Activated naive CD4-positive, alpha-beta T cell treated with anti-CD3 and anti-CD28 coated beads, Interleukin-2, amount 50 U/mL, for 72 hours (primary cell): ENCODE measurements at regions not wholly inside any gene's neighbourhood (a gene's known extent, or its start where the extent isn't known, plus 50 kb on each side); places are given as distances from the start of the nearest gene placed in this dataset.

ENCODE experiments used
- ATAC-seq, 2 donors: fragments of 150-1000 bp; cut with Tn5 transposase; 2 replicates each; pipeline ENCODE4 v1.10.0; 2021; ENCODE audit warnings: mild to moderate bottlenecking in 2 of 2, moderate library complexity in 2 of 2
- DNase-seq, 2 donors: peaks; one replicate each; pipeline ENCODE4 v3.0.0; 2021 to 2022; ENCODE audit warnings: low spot score in 2 of 2
- H3K27ac Mint-ChIP-seq, 2 donors: one replicate each; pipeline ENCODE4 v1.8.0; 2022; ENCODE audit warnings: mild to moderate bottlenecking in 2 of 2, mixed read lengths in 2 of 2
- H3K36me3 Mint-ChIP-seq, 2 donors: one replicate each; pipeline ENCODE4 v1.8.0; 2022; ENCODE audit warnings: mixed read lengths in 2 of 2
- H3K9me3 Mint-ChIP-seq, 2 donors: one replicate each; pipeline ENCODE4 v1.8.0; 2022; ENCODE audit warnings: mixed read lengths in 2 of 2

DNA sequence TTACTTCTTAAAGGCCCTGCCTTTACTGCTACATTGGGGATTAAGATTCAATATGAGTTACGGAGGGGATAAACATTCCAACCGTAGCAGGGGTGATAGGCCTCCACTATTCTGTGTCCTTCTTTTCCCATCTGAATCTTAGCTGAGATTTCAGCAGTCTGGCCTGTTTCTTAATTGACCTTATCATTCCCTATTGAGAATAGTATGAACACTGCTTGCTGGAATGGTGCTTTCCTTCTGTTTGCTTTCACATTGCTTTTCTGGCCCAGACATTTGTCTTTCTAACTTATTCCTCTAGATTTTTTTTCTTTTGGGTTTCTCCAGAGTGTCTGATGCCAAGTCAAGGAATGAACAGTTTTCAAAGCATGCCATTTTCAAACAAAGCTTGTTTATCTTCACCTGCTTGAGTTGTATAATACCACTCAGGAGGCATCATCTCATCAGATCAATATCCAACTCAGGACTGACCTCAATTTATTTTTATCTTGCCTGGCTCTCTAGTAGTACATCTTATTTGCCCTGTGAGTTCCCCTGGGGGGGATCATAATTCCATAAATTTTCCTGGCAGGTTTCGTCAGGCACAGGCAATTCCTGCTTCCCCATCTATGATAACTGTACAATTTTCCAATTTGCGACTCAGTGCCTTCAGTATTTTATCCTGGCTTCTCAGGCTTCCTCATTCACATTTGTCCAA, 161.1 kb upstream of the STT3B start:
- H3K27ac Mint-ChIP-seq: no peak overlapping the region
- H3K9me3 Mint-ChIP-seq: no peaks in the 10 kb centered on the region
- ATAC-seq (no peak), DNase-seq (no peak)
- H3K36me3 Mint-ChIP-seq: peaks cover 0 to 8% of the 10 kb centered on the region in 2 donors

DNA sequence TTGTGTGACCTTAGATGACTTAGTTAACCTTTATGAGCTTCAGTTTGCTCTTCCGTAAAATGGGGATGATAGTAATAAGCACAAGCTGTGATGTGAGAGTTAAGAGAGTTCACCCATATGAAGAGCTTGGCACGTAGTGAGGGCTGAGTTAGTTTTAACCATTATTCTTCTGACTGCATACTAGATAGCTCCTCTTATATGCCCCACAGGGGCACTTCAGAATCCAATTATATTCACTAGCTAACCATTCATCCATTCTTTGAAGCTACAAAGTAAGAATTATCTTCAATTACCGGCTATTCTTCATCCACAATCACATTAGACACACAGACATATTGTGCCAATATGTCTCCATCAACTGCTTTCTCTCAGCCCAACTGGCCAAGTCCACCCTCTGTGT, 159.0 kb upstream of the STT3B start:
- no peak overlapping the region for H3K27ac Mint-ChIP-seq
- H3K9me3 Mint-ChIP-seq: no peaks in the 10 kb centered on the region
- H3K36me3 Mint-ChIP-seq: peaks cover 0 to 8% of the 10 kb centered on the region in 2 donors
- no peak for ATAC-seq
- DNase-seq: no peak

DNA sequence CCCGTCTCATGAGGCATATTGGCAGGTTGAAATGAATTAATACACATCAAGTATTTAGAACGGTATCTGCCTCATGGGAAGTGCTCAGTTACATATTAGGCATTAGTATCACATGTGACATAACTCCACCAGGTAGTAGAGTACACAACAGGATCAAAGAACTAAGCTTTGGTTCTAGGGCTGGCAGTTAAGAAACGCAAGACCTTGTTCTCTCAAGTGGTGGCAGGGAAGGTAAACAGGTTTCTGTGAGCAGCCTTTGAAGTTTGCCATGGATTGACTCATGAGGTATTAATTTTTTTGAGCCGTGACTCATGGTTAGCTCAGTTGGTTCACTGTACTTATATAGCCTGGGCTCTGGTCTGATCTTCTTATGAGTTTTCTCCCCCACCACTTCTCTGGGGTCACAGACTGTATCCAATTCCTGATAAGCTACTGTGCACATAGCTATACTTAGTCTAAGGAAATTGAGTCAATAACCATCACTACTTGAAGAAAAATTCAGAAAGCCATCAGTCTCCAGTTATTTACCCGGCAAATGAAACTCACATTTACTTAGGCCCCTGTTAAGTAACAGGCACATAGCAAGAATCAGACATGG, 155.6 kb upstream of the STT3B start:
- peaks cover 0 to 4% of the 10 kb centered on the region in 2 donors for H3K36me3 Mint-ChIP-seq
- H3K9me3 Mint-ChIP-seq: peaks cover 0 to 5% of the 10 kb centered on the region in 2 donors
- H3K27ac Mint-ChIP-seq: no peak overlapping the region

DNA sequence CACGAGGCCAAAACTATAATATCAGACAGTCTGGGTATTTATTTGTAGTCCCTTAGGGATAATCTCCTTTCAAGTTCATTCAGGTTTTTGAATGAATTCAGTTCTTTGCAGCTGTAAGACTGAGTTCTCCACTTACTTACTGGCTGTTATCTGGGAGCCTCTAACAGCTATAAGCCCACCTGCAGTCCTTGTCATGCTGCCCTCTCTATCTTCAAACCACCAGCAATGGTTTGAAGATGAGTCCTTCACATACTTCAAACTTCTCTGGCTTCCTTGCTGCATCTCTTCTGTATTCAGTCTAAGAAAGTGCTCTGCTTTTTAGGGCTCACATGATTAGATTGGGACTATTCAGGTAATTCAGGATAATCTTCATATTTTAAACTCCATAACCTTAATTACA, 154.5 kb upstream of the STT3B start:
- Mint-ChIP-seq H3K9me3 (peaks cover 0 to 5% of the 10 kb centered on the region in 2 donors), H3K27ac (no peak overlapping the region), H3K36me3 (no peaks in the 10 kb centered on the region)
- ATAC-seq (no peak), DNase-seq (no peak)

More for the DNA sequence above, 155.6 kb upstream of the STT3B start:
- ATAC-seq: peak; percentile 97 to 100
- peak in 1 of 2 donors; percentile 22 for DNase-seq

DNA sequence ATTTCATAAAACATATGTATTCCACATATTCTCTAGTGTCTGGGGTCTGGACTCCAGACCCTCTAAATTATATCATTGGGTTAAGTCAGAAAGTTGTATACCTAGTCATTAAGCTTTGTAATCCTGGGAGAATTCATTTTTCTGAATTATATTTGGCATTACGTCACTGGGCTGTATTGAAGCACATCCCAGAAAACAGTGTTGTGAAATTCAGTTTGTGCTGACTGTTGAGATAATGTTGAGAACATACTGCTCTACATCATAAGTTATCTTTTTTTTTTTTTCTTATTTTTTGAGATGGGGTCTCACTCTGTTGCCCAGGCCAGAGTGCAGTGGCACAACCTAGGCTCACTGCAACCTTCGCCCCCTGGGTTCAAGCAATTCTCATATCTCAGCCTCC, 153.1 kb upstream of the STT3B start:
- DNase-seq (no peak), ATAC-seq (no peak)
- Mint-ChIP-seq H3K27ac (no peak overlapping the region), H3K9me3 (peaks cover 0 to 5% of the 10 kb centered on the region in 2 donors), H3K36me3 (no peaks in the 10 kb centered on the region)

DNA sequence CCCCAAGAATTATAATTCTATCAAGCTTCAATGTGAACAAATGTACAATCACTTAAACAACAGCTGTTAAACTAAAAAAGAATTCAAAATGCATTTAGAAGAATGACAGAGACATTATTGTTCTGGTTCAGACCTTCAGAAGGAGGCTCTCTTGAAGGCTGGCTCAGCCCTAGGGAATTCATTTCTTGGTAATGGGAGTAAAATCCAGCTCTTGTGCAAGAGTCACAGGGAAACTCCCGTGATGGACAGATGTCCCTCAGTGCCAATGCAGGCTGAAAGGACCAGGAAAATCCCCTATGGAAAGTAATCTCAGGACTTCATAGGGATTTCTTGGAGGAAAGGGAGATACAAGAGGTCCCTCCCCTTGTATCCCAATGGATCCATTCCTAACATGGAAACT, 149.9 kb upstream of the STT3B start:
- DNase-seq: no peak
- Mint-ChIP-seq H3K9me3 (peaks cover 5 to 16% of the 10 kb centered on the region in 2 donors), H3K36me3 (peaks cover 0 to 9% of the 10 kb centered on the region in 2 donors), H3K27ac (no peak overlapping the region)
- no peak for ATAC-seq

DNA sequence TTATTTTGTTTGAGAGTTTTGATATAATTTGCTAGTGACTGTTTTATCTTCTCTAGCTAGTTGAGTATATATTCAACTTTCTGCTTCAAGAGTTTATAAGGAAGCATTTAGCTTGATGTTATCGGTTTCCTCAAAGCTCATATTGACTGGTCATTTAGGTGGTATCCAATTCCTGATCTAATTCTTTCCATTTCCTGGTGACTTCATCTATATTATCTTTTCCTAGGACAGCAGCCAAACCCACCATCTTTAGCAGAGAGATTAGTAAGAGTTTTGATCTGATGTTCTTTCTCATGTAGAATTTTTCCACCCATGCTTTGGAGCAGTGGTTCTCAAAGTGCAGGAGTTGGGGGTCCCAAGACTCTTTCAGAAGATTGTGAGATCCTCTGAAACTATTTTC, 148.6 kb upstream of the STT3B start:
- ATAC-seq (no peak), DNase-seq (no peak)
- Mint-ChIP-seq H3K27ac (no peak overlapping the region), H3K36me3 (peaks cover 0 to 9% of the 10 kb centered on the region in 2 donors), H3K9me3 (peaks cover 5 to 16% of the 10 kb centered on the region in 2 donors)

DNA sequence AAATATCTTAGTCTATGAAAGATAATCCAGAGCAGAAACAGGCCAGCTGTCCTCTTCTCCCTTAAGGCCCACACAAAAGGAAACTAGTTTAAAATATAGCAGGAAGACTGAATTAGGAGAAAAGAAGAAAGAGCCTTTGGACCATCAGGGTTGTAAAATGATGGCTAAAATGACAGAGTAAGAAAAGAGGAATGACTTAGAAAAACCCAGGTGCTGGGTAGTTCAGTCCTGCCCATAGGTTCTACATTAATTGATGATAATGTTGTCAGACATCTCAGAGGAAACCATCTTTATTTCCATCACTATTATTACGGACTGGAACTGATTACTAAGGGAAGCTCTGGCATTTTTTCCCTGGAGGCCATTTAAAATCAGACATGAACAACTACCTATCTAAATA, 142.8 kb upstream of the STT3B start:
- H3K27ac Mint-ChIP-seq: no peak overlapping the region
- ATAC-seq: no peak
- DNase-seq: no peak

DNA sequence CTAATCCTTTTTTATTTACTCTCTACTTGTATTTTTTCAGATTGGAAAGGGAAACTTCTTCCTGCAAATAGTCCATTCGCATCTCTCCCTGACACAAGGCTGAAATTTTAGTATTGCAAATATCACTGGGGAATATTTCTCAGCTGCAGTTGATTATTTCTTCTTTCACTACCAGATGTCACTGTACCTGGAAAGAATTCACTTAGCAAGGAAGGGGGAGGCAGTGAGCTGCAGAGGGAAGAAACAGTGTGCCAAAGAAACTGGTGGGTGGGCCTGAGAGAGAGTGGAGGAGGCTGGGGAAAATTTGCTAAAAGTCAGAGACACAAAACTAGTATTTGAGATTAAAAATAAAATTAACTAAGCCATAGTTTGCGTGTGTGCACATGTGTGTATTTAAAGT, 142.3 kb upstream of the STT3B start:
- Mint-ChIP-seq H3K27ac (no peak overlapping the region), H3K9me3 (peaks cover 5 to 24% of the 10 kb centered on the region in 2 donors), H3K36me3 (peaks cover 0 to 9% of the 10 kb centered on the region in 2 donors)
- DNase-seq (no peak), ATAC-seq (no peak)

More for the DNA sequence above, 142.8 kb upstream of the STT3B start:
- Mint-ChIP-seq H3K9me3 (peaks cover 5 to 24% of the 10 kb centered on the region in 2 donors), H3K36me3 (peaks cover 0 to 9% of the 10 kb centered on the region in 2 donors)

DNA sequence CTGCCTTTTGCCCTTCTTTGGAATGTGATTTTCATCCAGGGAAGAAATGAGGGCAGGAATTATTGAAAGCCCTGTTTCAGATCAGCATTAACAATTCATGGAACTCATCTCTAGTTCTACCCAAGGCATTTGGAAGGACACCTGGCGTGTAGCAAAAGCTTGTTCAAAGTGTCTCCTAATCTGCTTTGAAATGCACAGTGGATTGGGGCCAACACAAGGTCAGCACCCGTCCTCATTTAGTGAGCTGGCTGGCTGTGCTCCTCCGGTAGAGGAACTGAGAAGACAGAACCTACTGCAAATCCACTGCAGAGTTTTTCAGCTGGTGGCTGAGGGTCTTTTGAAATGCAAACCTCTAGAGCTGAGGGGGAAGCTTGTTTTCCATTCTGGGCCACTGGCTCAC, 141.6 kb upstream of the STT3B start:
- no peak for DNase-seq
- Mint-ChIP-seq H3K9me3 (peaks cover 5 to 24% of the 10 kb centered on the region in 2 donors), H3K27ac (no peak overlapping the region), H3K36me3 (peaks cover 0 to 9% of the 10 kb centered on the region in 2 donors)
- ATAC-seq: no peak

DNA sequence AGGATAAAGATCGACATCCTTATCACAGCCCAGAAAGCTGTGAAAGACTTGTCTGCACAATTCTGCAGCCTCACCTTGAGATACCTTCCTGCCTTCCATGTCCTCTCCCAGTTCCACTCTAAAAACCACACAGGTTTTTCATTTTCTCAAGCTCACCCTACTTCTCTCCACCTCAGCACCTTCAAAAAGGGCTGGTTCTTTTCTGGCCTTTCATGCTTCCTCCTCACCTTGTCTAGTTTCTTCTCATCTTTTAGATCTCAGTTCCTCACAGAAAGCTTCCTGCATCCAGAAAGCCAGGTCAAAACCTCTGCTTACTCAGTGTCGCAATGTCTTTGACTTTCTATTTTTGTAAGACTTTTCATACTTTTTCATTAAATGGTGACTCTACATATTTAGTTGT, 140.2 kb upstream of the STT3B start:
- H3K9me3 Mint-ChIP-seq: peaks cover under 1 to 13% of the 10 kb centered on the region in 2 donors
- peaks cover 0 to 2% of the 10 kb centered on the region in 2 donors for H3K36me3 Mint-ChIP-seq
- ATAC-seq (no peak), DNase-seq (no peak)
- no peak overlapping the region for H3K27ac Mint-ChIP-seq

DNA sequence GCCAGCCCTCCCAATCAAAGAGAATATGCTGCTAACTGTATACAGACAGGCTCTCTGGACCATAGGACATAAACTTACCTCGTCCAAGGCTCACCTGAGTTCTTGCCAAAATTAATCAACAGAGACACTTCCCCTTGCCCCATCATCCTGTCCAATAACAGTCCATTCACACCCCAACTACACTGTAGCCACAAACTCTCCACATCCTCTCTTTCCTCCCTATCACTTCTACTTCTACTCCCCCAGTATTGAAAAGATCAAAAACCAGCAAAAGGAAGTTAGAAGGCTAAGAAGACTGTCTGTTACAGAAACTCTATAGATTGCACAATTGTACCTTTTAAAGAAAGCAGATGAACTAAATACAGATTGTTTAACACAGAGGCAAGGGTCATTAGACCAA, 133.5 kb upstream of the STT3B start:
- peaks cover 0 to 7% of the 10 kb centered on the region in 2 donors for H3K36me3 Mint-ChIP-seq
- peaks cover 0 to 14% of the 10 kb centered on the region in 2 donors for H3K9me3 Mint-ChIP-seq
- no peak for ATAC-seq
- DNase-seq: no peak
- no peak overlapping the region for H3K27ac Mint-ChIP-seq

DNA sequence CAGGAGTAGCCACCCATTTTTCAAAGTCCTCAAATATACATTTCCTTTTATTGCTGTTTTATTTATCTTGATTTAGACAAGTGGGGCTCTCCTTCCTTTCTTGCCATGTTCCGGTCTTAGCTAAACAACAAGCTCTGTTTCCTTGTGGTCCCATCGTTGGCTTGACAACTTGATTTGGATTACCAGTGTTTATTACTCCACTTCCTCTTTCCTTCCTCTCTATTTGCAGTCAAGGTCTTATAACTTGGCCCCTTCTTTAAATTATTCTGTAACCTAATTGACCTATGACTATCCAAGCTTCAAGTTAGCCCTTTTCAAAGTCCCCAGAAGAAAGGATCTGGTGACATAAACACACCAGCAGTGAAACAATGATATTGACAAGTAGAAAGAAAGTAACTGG, 130.6 kb upstream of the STT3B start:
- Mint-ChIP-seq H3K9me3 (peaks cover 0 to 14% of the 10 kb centered on the region in 2 donors), H3K36me3 (peaks cover 0 to 7% of the 10 kb centered on the region in 2 donors), H3K27ac (no peak overlapping the region)
- DNase-seq (no peak), ATAC-seq (no peak)

DNA sequence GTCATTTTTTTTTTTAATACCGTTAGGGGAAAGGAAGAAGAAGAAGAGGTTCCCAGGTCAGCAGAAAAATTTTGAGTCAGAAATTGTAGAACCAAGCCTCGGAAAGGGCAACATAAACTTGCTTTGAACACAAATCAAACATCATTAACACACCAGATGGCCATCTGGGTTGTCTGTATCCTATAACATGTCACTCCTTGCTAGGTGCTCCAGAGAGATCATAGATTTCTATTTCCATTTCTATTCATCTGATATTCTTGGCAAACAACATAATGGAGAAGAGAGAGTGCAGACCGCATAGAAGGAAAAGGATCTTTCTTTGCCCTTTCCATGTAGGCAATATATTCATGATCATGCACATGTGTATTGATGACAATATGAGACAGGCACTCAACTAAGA, 129.5 kb upstream of the STT3B start:
- Mint-ChIP-seq H3K27ac (no peak overlapping the region), H3K36me3 (peaks cover 0 to 7% of the 10 kb centered on the region in 2 donors), H3K9me3 (peaks cover 0 to 14% of the 10 kb centered on the region in 2 donors)
- ATAC-seq (no peak), DNase-seq (no peak)

DNA sequence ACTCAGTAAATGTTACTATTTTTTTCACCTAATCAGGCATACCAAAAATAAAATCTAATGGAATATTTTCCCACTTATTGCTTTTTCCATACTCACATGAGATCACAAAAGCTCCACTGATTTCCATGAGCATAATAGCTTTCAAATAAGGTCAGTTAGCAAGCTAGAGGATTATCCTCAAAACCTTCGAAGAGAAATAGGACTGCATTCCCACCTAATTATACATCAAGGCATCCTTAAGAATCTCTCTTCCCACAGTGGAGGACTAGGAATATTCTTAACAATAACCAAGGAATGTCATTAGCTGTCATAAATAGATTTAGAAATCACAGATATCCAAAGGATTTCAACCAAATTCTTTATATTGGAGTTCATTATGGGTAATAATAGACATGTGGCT, 127.9 kb upstream of the STT3B start:
- ATAC-seq (no peak), DNase-seq (no peak)
- peaks cover 0 to 13% of the 10 kb centered on the region in 2 donors for H3K9me3 Mint-ChIP-seq
- H3K27ac Mint-ChIP-seq: no peak overlapping the region
- peaks cover 0 to 7% of the 10 kb centered on the region in 2 donors for H3K36me3 Mint-ChIP-seq

DNA sequence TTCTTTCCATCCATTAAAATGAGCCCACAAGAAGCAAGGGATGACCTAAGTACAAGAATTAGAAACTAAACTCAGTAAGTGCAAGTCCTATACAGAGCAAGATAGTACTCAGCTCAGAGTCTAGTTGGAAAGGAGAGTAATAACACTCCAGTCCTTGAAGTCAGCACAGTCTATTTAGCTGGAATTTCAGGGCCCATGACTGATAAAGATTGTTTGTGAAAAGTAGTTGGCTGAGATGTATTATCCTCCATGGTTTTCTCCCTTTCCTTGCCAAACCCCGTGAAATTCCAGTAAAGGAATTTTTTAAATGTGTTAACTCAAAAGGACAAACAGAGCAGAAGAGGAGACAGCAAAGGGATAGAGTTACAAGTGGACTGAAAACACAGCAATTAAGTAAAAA, 127.2 kb upstream of the STT3B start:
- ATAC-seq: no peak
- peaks cover 0 to 9% of the 10 kb centered on the region in 2 donors for H3K9me3 Mint-ChIP-seq
- no peak for DNase-seq
- H3K27ac Mint-ChIP-seq: no peak overlapping the region
- peaks cover 0 to 7% of the 10 kb centered on the region in 2 donors for H3K36me3 Mint-ChIP-seq

DNA sequence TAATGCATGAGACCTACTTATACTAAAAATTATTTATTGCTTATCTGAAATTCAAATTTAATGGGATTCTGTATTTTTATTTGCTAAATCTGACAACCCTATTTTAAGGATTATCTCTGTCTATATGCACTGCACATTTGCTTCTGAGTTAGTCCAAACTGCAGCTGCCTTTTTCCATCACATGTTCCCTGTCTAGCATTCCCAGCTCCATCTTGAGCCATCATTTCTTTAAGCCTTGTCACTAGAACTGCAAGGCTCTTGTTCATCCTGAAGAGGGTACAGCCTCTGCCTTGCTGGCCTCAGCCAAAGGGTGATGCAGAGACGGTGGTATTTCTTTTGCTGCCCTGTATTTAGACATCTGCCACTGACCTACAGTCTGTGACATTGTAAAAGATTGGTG, 125.8 kb upstream of the STT3B start:
- no peak overlapping the region for H3K27ac Mint-ChIP-seq
- ATAC-seq: no peak
- H3K36me3 Mint-ChIP-seq: no peaks in the 10 kb centered on the region
- no peaks in the 10 kb centered on the region for H3K9me3 Mint-ChIP-seq
- no peak for DNase-seq

DNA sequence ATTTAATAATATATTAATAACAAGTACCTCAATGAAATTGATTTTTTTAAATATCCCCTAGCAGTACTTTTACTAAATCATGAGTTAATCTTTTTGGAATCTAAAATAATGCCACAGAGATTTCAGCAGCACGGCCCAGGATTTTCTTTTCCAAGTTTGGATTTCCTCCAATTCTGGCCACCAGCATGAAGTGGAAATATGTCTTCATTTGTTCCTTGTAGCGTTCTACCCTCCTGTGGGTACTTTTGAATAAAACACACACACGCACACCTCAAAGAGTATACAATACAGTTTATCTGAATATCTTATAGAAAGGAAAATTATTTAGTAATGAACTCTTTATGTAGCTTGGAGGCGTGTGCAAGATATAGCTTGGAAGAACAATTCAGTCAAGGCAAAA, 125.1 kb upstream of the STT3B start:
- H3K27ac Mint-ChIP-seq: no peak overlapping the region
- ATAC-seq (no peak), DNase-seq (no peak)
- H3K36me3 Mint-ChIP-seq: no peaks in the 10 kb centered on the region
- H3K9me3 Mint-ChIP-seq: no peaks in the 10 kb centered on the region
